Neutrophil (primary cell): ENCODE measurements at regions not wholly inside any gene's neighbourhood (a gene's known extent, or its start where the extent isn't known, plus 50 kb on each side); places are given as distances from the start of the nearest gene placed in this dataset.

Source experiments
- H3K27ac ChIP-seq: fragments of 200-600 bp; sonication (generic); 2 replicates; pipeline ENCODE4 v1.5.1; 2016; ENCODE audit warnings: mild to moderate bottlenecking, moderate library complexity
- H3K27me3 ChIP-seq: fragments of 200-600 bp; sonication (generic); 2 replicates; pipeline ENCODE4 v1.6.0; 2016; ENCODE audit warnings: mild to moderate bottlenecking
- H3K36me3 ChIP-seq: fragments of 200-600 bp; sonication (generic); 2 replicates; pipeline ENCODE4 v1.5.1; 2017
- H3K4me1 ChIP-seq, 2 experiments: fragments of 200-600 bp in 1 of 2; sonication (generic) in 1 of 2; 1 replicate in 1 of 2; 2 replicates in 1 of 2; pipeline versions ENCODE4 v1.5.1 to v1.6.1; 2013 to 2016; ENCODE audit warnings: low read depth in 1 of 2, low read length in 1 of 2, mild to moderate bottlenecking in 1 of 2, moderate library complexity in 1 of 2; ENCODE audit not compliant: control insufficient read depth in 1 of 2, insufficient read depth in 1 of 2
- H3K4me3 ChIP-seq, 2 experiments: fragments of 200-600 bp in 1 of 2; sonication (generic) in 1 of 2; 1 replicate in 1 of 2; 2 replicates in 1 of 2; pipeline ENCODE4 v1.5.1; 2013 to 2016; ENCODE audit warnings: low read depth in 1 of 2, low read length in 1 of 2, mild to moderate bottlenecking in 1 of 2, moderate library complexity in 1 of 2
- H3K9me3 ChIP-seq: fragments of 200-600 bp; sonication (generic); 2 replicates; pipeline ENCODE4 v1.5.1; 2016
- TF ChIP-seq, protein P1 (sequence below): fragments of 200-600 bp; sonication (generic); IDR thresholded peaks from 2 replicates; pipeline ENCODE4 v1.5.1; 2016; ENCODE audit warnings: antibody characterized with exemption

DNA sequence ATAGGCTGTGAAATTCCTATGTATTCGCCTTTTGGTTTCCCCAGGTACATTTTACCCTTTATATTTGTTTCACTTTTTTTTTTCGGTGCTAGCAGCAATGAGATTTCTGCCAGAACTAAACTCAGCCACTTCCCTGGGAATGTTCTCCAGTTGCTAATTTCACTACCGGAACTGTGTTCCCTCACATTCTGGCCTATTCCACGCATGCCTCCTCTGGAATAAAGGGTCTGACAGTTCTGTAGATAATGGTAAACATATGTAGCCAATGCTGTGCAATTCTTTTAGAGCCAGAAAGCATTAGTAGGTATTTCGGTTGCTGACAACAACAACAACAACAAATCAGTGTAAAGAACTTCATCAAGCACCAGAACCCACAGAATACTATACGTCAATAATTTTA, 96.1 kb upstream of the TBX18 start:
- TF ChIP-seq, protein P1, sequence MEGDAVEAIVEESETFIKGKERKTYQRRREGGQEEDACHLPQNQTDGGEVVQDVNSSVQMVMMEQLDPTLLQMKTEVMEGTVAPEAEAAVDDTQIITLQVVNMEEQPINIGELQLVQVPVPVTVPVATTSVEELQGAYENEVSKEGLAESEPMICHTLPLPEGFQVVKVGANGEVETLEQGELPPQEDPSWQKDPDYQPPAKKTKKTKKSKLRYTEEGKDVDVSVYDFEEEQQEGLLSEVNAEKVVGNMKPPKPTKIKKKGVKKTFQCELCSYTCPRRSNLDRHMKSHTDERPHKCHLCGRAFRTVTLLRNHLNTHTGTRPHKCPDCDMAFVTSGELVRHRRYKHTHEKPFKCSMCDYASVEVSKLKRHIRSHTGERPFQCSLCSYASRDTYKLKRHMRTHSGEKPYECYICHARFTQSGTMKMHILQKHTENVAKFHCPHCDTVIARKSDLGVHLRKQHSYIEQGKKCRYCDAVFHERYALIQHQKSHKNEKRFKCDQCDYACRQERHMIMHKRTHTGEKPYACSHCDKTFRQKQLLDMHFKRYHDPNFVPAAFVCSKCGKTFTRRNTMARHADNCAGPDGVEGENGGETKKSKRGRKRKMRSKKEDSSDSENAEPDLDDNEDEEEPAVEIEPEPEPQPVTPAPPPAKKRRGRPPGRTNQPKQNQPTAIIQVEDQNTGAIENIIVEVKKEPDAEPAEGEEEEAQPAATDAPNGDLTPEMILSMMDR, result no peak
- H3K36me3 ChIP-seq, result no peaks in the 10 kb centered on the region
- no peak overlapping the region for H3K27ac ChIP-seq
- H3K9me3 ChIP-seq, result no peaks in the 10 kb centered on the region
- H3K4me1 ChIP-seq, result no peaks in the 10 kb centered on the region
- H3K27me3 ChIP-seq, result no peaks in the 10 kb centered on the region
- H3K4me3 ChIP-seq, result no peak overlapping the region

GRCh38 chr6:84854811-84855400, 90.5 kb upstream of the TBX18 start:
- TF ChIP-seq, protein P1, result no peak
- no peak overlapping the region for H3K4me3 ChIP-seq
- no peaks in the 10 kb centered on the region for H3K9me3 ChIP-seq
- H3K4me1 ChIP-seq, result no peaks in the 10 kb centered on the region
- no peak overlapping the region for H3K27ac ChIP-seq
- H3K36me3 ChIP-seq, result no peaks in the 10 kb centered on the region
- no peaks in the 10 kb centered on the region for H3K27me3 ChIP-seq

DNA sequence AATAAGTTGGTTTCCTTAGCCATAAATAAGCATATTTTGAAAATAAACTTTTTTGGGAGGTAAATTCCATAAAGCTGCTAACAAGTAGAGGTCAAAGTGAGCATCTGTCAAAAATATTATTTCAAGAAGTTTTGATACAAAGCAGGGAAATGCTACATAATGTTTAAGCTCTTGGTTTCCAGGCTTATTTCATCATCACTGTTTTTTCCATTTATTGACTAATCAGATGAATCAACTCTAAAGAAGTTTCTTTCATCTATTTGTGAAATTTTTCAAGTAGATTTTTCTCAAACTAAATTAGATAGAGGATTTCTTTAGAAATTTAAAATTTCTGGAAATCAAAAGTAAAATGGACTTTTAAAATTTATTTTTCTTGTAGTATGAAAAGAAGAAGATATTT, 89.5 kb upstream of the TBX18 start:
- TF ChIP-seq, protein P1, result no peak
- no peak overlapping the region for H3K27ac ChIP-seq
- no peaks in the 10 kb centered on the region for H3K4me1 ChIP-seq
- H3K27me3 ChIP-seq, result no peaks in the 10 kb centered on the region
- H3K4me3 ChIP-seq, result no peak overlapping the region
- H3K36me3 ChIP-seq, result no peaks in the 10 kb centered on the region
- no peaks in the 10 kb centered on the region for H3K9me3 ChIP-seq

- TF ChIP-seq, protein P1, result no peak
- Histone ChIP-seq H3K36me3 (no peaks in the 10 kb centered on the region), H3K9me3 (no peaks in the 10 kb centered on the region), H3K4me1 (no peaks in the 10 kb centered on the region), H3K27me3 (no peaks in the 10 kb centered on the region), H3K4me3 (no peak overlapping the region), H3K27ac (no peak overlapping the region)
Measured at GRCh38 chr6:84848960-84849359, 84.6 kb upstream of the TBX18 start.

- H3K27me3 ChIP-seq, result no peaks in the 10 kb centered on the region
- TF ChIP-seq, protein P1, result no peak
- H3K36me3 ChIP-seq, result no peaks in the 10 kb centered on the region
- H3K4me3 ChIP-seq, result no peak overlapping the region
- H3K4me1 ChIP-seq, result no peaks in the 10 kb centered on the region
- no peaks in the 10 kb centered on the region for H3K9me3 ChIP-seq
- H3K27ac ChIP-seq, result no peak overlapping the region
Measured at GRCh38 chr6:84847390-84848160, 83.2 kb upstream of the TBX18 start.
